GM21360 (cell line): ENCODE measurements at regions not wholly inside any gene's neighbourhood (a gene's known extent, or its start where the extent isn't known, plus 50 kb on each side); places are given as distances from the start of the nearest gene placed in this dataset.
"Not testable (repeated sequence)": the region's sequence is repeated elsewhere in the genome, so short reads cannot be mapped to it uniquely, and the experiment has no call there.

Source experiments
- ATAC-seq: cut with Tn5 transposase; IDR thresholded peaks from one replicate; pipeline ENCODE4 v1.9.1; 2021; ENCODE audit warnings: mild to moderate bottlenecking, moderate library complexity; ENCODE audit not compliant: unreplicated experiment

DNA sequence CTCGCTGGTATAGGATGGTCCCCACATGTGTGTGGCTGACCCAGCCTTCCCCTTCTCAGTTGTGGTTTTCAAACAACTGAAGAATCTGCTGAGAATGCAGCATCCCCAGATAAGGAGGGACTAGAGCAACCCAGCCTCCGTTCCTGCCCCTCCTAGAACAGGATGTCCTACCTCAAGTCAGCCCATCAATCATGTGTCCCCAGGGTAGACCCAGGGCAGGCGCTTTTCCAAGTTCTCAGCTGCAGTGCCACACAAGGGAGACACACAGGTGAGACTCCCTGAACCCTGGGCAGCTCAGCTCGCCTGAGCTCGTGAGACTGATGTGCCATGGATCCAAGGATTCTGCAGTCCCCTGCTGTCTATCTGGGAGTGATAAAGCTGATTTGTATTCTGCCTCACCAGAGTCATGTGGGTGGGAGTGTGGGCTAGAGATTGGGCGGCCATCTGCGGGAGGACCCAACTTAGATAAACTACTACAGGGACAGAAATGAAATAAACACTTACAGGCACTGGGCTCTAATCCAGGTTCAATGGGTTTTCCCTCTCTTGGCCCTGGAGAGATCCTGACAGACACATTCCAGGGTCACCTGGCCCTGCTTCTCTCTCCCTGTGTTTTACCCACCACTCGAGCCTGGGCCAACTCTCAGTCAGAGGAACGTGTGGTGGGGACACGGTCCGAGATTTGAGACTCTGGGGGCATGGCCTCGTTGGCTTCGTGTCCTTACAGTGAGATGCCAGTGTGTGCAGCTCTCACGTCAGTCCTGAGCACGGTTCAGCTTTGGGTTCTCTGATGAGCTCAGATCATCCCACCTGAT is 303.5 kb upstream of the SFSWAP start:
- ATAC-seq = no peak

DNA sequence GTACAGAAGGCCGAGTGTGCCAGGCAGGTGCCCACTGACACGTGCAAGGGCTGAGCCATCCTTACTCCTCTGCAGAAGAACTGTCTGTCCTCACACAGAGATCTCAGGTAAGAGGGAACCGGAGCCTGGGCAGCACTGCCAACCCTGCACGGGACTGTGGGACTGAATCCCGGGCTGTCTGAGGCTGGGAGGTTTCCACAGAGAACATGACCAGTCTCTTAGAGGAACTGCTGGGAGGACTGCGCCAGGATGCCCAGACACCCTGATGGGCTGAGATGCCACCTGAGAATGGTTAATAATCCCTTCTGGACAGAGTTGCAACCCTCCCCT is 302.9 kb upstream of the SFSWAP start:
- ATAC-seq = no peak

DNA sequence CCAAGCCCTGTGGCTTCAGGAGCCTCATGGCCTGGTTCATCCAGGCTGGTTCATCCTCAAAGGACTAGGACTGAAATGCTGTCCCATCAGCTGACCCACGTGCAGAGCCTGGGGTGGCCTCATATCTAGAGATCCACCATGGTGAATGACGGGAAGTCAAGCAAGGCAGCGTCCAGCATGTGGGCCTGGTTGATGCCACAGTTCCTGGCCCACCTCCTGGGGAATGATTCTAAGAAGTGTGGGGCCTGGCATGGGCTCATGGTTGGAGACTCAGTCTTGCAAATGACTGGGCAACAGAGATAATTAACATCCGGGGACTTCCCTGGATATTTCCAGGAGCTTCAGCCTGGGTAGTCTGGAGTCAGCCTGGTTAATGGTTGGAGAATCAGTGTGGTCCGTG is 302.4 kb upstream of the SFSWAP start:
- ATAC-seq = no peak

DNA sequence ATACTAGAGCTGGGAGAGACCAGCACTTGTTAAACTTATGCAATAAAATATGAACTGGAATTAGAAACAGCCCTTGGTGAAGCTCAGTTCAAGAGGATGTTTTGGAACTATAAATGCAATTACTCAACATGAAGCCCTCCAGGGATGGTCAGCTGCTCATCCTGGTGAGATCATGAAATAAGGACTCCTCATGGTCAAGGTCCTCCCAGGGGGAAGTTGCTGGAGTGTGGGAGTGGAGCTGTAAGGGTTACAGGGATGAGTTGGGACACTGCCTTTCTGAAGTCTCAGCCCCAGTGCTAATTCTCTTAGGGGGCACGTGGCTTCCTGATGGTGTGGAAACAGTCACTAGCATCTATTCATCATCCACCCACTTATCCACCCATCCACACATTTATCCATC is 301.7 kb upstream of the SFSWAP start:
- ATAC-seq = no peak

DNA sequence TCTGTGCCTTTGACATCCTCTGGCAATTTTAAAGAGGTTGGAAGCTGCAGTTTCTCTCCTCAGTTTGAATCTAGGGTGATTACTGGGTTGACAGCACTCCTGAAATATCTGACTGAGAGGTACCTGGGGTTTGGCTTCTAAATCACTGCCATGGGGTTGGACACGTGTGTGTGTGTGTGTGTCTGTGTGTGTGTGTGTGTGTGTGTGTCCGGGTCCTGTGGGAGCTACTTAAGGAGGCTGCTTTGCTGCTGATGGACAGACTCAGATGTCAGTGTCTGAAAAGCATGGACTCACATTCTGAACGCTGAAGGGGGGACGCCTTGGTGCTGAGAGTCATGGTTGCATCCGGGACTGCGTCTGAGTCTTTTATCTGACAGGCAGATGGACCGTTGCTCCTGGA is 299.1 kb upstream of the SFSWAP start:
- not testable (repeated sequence) for ATAC-seq

DNA sequence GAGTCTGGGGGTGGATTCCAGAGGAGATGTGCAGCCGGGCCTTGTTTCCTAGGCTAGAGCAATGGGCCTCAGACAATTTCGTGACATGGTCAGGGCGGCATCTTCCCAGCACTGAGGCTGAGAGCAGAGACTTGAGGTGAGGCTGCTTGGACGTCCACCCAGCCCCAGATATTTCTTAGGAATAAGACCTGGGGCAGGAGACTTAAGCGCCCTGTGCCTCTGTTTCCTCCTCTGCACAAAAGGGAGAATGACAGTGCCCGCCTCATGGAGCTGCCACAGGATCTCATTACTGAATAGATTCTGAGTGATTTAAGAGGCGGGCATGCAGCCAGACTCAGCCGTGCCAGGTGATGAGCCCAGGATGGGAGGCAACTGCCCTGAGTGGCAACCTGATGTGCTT is 297.9 kb upstream of the SFSWAP start:
- no peak for ATAC-seq

DNA sequence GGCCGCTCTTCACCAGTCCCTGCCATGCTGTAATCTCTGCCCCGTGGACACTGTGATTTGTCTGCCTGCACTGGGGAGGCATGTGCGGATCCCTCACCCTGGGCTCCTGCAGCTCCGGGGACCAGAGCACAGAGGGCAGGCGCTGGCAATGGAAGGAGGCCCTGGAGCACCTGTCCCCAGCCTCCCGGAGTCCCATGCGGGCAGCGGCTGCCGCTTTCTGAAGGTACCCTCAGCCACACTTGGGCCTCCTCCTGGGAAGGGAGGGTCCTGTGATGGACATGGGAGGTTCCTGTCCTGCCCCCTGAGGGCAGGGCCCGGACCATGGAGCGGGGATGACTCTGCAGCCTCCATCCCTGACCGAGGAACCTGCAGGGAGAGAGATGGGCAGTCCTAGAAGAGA is 297.4 kb upstream of the SFSWAP start:
- no peak for ATAC-seq

DNA sequence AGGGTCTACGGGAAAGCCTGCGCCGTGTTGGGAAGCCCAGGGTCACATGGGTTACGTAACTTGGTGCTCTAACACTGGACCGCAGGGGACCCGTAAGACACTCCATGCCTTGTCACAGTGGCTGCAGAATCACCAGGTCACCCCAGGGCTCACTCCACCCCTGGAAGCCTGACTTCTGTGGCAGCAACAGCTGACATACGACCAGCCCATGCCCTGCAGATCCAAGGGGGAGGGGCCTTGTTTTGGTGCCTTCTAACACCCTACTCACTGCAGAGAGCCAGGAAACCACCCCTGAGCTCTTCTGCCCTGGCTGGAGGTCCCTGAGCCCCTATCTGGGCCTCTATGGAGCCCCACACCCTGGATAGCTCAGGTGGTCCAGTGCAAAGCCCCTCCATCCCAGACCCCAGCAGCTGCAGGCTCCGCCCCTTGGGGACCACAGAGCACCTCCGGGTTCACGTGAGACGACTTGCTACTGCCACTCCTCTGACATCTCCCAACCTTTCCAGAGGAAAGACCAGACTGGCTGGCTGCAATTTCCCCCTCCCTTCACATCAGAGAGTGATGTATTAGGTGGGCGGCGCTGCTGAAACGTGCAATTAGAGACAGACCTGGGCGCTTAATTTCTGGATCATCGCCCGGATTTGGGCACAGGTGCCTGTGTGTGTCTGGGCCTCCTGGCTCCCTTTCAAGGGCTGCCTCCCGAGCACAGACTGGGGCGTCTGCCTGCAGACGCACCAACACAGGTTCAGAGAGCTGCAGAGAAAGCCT is 296.6 kb upstream of the SFSWAP start:
- not testable (repeated sequence) for ATAC-seq

DNA sequence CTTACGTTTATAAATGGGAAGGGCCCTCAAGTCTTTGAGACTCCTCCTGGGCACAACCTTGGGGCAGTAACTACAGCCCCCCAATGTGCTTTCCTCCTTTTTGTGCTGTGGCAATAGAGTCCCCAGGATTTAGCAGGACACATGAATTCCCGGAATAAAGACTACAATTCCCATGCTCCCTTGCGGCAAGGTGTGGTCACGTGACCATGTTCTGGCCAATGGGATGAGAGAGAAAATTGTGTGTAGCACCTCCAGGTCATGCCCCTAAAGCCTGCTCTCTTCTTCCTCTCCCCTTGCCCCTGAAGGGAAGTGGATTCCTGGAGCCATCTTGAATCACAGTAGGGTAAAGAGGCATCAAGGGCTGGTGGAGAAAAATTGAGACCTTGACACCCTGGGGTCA is 295.1 kb upstream of the SFSWAP start:
- ATAC-seq = no peak

DNA sequence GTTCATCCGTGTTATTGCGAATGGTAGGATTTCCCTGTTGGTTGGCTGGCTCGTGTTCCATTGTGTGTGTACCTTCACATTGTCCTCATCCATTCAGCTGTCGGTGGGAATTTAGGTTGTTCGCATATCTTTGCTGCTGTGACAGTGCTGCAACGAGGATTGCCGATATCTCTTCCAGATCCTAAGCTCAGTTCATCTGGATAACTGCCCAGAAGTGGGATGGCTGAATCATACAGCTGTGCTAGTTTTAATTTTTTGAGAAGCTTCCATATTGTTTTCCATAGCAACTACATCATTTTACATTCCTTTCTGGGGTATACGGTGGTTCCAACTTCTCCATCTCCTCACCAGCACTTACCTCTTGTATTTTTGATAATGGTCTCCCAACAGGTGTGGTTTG is 292.8 kb upstream of the SFSWAP start:
- no peak for ATAC-seq

DNA sequence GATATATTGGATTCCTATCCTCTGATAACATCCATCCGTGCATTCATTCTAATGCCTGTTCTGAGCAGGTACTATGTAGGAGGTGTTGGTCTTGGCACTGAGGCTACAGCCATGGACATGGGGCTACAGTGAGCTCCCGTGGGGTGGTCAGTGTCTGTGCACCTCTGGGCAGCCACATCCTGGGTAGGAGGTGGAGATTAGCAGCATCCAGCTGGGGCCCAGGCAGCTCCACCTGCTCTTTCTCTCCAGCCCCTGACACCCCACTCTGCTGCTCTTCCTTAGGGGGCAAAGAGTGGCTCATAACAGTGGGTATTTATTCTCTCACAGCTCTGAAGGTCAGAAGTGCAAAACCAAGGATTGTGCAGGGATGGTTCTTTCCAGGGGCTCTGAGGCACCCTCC is 292.0 kb upstream of the SFSWAP start:
- no peak for ATAC-seq

DNA sequence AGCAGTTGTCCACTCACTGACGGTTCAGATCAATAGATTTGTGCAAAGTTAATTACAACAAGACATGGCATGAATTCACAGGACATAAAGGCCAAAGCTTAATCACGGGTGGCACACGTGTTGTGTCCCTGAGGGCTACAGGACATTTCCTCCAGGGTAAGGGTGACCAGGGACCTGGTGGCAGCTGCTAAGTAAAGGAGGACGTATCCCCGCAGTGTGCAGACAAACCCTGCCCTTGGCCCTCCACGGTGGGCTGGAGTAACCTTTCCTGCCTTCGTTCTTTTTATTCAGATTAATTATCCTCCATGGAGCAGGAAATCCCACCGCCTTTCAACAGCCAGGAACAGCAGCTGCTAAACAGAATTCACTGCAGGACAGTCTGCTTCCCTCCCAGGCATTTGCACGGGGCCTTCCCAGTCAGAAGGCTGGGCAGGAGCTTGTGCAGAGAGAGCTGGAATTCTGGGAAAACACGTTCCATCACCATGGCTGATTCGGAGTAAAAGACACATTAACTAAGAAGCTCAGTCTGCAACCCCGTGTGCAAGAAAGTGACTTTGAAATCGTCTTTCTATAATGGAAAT is 289.9 kb upstream of the SFSWAP start:
- ATAC-seq = no peak

DNA sequence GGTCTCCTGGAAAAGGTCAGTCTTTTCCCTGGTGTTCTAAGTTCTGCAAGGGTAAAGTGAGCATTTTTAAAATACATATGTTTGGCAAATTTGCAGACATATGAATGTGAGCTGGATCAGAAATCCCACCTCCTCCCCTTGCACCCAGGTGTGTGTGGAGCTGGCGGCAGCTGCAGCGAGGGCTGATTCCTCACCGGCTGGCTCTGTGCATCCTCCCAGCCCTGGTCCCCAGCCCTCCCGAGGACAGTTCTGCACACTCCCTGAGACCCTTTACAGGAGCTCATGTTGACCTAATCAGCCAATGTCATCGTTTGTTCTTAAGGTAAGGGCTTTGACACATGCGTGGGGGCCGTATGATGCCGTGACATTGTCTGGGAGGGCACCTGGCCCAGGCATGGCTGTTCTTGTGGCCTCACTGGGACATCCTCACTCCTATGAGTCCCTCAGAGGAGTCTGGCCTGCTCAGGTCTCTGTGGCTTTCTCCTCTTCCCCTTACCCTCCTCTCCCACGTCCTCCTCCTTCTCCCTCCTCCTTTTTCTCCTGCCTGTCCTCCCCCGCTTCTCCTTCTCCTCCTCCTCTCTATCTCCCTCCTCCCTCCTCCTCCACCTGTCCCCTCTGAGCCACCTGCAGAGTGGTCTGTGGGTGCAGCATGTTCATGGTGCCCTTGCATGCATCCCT is 289.2 kb upstream of the SFSWAP start:
- ATAC-seq = no peak

DNA sequence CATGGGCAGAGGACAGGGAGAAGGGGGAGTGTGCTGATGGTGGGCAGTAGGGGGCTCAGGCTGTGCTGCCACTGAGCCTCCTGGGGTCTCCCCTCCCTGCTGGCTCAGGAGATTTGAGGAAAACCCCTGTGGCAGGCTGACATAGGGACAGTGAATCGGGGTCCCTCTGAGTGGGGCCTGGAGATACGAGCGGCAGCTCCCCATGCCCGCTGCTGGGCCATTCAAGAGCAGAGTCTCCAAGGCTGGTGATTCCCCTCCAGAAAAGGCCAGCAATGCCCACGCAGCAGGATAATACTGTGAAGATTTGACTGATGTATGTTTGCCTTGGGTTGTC is 288.7 kb upstream of the SFSWAP start:
- ATAC-seq = no peak

DNA sequence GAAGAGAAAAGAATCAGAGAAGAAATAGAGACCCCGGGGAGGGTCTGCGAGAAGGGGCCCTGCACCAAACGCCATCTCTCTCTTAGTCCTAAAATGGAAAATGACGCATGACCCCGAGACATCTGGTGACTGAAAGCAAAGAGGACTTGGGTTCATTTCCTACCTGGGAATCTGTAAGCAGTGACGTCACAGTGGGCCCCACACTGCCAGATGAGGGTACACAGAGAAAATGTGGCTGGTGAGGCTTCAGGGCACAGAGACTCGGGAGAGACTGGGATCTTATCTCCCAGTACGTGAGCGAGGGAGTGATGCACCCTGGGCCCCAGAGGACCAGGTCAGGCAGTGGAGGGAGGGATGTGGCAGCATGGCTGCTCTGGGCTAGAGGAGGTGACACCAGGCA is 288.1 kb upstream of the SFSWAP start:
- ATAC-seq = no peak

DNA sequence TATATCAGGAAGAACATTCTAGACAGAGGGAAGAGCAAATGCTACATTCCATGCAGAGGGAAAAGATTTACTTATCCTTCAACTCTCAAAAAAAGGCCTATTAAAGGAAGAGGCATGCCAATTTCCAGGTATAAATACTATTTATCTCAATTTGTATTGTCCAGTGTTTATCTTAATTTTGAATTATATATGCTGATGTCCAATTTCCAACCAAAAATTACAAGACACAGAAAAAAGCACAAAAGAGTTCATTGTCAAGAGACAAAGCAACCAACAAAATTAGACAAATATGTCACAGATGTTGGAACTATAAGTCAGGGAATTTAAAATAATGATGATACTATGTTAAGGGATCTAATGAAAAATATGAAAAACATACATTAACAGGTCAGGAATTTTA is 286.6 kb upstream of the SFSWAP start:
- ATAC-seq = no peak

DNA sequence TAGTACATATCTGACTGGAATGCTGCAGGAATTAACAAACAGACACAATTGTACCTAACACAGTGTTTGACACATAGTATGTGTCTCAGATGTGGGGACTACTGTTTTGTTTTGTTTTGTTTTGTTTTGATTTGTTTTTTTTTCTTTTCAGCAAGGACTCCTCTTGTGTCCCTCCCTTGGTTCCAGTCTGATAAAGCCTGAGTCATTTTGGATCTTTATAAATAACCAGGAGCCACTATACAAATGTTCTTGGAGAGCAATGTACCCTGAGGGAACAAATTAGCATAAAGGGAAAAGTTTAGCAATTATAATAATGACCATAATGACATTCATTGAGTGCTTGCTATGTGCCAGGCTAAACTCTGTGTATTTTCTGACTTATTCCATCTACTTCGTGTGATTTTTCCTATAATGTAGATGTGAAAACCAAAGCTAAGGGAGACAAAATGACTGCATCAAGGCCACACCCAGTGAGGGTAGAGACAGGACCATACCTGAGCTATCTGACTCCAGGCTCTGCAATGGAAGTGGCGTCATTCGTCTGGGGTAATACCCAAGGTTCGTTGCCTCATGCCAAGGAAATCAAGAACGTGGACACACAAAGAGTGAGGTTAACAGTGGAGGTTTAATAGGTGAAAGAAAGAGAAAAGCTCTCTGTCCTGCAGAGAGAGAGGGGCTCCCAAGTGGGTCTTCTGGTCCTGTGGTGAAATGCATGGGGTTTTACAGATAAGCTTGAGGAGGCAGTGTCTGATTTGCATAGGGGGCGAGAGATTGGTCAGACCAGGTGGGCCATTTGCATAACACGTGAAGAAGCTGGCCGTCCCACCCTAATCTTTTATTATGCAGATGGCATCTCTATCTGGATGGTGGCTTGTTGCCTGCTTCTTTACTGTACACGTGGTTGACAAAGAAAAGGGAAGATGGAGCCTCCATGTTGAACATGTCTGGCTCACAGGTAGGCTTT is 285.5 kb upstream of the SFSWAP start:
- ATAC-seq = no peak

DNA sequence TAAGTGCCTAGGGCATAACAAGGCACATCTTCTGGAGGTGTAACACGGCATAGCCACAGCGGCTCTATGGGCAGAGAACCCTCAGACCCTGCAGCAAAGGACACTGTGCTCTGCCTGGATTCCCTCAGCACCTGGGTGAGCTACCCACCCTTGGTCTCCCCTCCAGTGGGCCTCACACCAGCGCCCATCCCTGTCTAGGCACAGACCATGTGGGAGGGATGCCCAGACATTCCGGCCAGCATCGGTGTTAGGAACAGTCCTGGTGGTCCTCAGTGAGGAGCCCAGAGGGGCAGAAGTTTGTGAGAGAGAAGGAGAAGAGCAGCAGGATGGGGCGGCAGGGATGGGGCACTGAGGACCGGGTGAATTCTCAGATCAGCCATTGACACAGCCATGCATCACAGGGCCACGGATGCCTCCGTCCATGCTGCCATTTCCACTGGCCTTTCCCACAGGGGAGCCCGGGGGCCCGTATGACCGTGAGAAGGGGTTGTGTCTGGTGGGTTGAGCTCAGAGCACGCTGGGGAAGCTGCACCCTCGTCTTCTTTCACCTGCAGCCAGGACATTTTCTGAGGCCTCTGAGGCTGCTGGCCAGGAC is 282.7 kb upstream of the SFSWAP start:
- no peak for ATAC-seq

DNA sequence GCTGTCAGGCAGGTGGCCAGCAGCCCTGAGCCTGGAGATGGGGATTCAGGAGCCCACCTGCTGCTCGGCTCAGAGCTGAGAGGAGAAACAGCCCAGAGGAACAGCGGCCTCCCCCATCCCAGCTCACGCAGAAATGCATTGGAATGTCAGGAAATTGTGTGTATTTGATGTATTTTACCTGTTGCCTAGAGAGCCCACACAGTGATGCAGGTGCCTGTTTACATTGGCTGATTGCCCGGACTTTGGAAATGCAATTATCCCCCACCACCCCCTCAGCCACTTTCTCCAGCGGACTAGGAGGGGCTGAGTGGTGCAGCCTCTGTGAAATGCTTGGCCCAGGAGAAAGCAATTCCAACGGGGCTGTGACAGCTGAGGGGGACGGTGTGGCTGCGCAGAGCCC is 281.7 kb upstream of the SFSWAP start:
- ATAC-seq = not testable (repeated sequence)

DNA sequence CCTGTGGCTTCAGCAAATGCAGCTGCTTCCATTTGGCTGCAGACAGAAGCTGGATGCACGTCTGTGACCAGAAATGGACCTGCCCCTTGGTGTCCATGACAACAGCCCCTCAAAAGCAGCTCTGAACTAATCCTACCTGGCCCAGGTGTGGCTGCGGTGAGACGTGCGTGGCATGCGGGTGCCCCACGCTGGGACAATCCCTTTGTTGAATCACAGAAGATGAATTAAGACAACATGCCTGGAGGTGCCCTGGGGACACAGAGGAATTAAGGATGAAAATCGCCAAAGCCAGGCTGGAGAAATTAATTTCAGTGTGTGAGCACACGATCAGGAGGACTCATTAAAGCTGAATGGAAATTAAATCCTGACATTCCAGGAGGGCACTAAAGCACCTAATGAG is 281.2 kb upstream of the SFSWAP start:
- ATAC-seq = not testable (repeated sequence)
